SK-N-SH treated with all-trans-retinoic acid at 6 μM for 48 hours (cell line): ENCODE measurements at regions not wholly inside any gene's neighbourhood (a gene's known extent, or its start where the extent isn't known, plus 50 kb on each side); places are given as distances from the start of the nearest gene placed in this dataset.

Source experiments
- ATAC-seq: fragments of 200-7000 bp; cut with Tn5 transposase; 3 replicates; pipeline ENCODE4 v1.9.1; 2020; ENCODE audit warnings: mild to moderate bottlenecking, moderate library complexity
- ARNTL ChIP-seq: fragments of 450-650 bp; formaldehyde crosslinking; IDR thresholded peaks from 2 replicates; pipeline ENCODE4 v1.5.0; 2020; ENCODE audit warnings: low read depth, mild to moderate bottlenecking, moderate library complexity, borderline replicate concordance
- BACH2 ChIP-seq: fragments of 250-450 bp; sonication (Bioruptor Pico); IDR thresholded peaks from 2 replicates; pipeline ENCODE4 v1.9.0; 2021; ENCODE audit warnings: mild to moderate bottlenecking, borderline replicate concordance
- CSDC2 ChIP-seq: fragments of 250-450 bp; sonication (Bioruptor Pico); IDR thresholded peaks from 2 replicates; pipeline ENCODE4 v1.5.0; 2020; ENCODE audit warnings: mild to moderate bottlenecking, moderate library complexity
- ESRRG ChIP-seq: fragments of 250-450 bp; sonication (Bioruptor Pico); IDR thresholded peaks from 2 replicates; pipeline ENCODE4 v1.6.1; 2021; ENCODE audit warnings: mild to moderate bottlenecking
- ISL1 ChIP-seq: fragments of 250-450 bp; sonication (Bioruptor Pico); IDR thresholded peaks from 2 replicates; pipeline ENCODE4 v2.1.2; 2022; ENCODE audit warnings: mild to moderate bottlenecking, moderate library complexity
- OSR1 ChIP-seq: fragments of 250-450 bp; sonication (Bioruptor Pico); IDR thresholded peaks from 2 replicates; pipeline ENCODE4 v1.8.0; 2022; ENCODE audit warnings: moderate library complexity, mild to moderate bottlenecking, inconsistent platforms
- PPARA ChIP-seq: fragments of 250-450 bp; sonication (Bioruptor Pico); IDR thresholded peaks from 2 replicates; pipeline ENCODE4 v1.5.0; 2020; ENCODE audit warnings: mild to moderate bottlenecking, borderline replicate concordance
- RARB ChIP-seq: fragments of 250-450 bp; sonication (Bioruptor Pico); IDR thresholded peaks from 2 replicates; pipeline ENCODE4 v1.8.0; 2021; ENCODE audit warnings: mild to moderate bottlenecking, moderate library complexity
- SNAI2 ChIP-seq: fragments of 250-450 bp; sonication (Bioruptor Pico); IDR thresholded peaks from 2 replicates; pipeline ENCODE4 v1.5.0; 2020; ENCODE audit warnings: mild to moderate bottlenecking, moderate library complexity
- TCF4 ChIP-seq: fragments of 250-450 bp; sonication (Bioruptor Pico); IDR thresholded peaks from 2 replicates; pipeline ENCODE4 v1.8.0; 2021; ENCODE audit warnings: mild to moderate bottlenecking, moderate library complexity, borderline replicate concordance
- TOX ChIP-seq: fragments of 250-450 bp; sonication (Bioruptor Pico); IDR thresholded peaks from 2 replicates; pipeline ENCODE4 v1.8.0; 2021; ENCODE audit warnings: mild to moderate bottlenecking, moderate library complexity, borderline replicate concordance
- TSHZ2 ChIP-seq: fragments of 250-450 bp; sonication (Bioruptor Pico); IDR thresholded peaks from 2 replicates; pipeline ENCODE4 v1.5.0; 2020; ENCODE audit warnings: mild to moderate bottlenecking, moderate library complexity
- ZC3H10 ChIP-seq: fragments of 250-450 bp; sonication (Bioruptor Pico); IDR thresholded peaks from 2 replicates; pipeline ENCODE4 v1.5.1; 2021; ENCODE audit warnings: mild to moderate bottlenecking, moderate library complexity
- ZFP3 ChIP-seq: fragments of 250-450 bp; sonication (Bioruptor Pico); IDR thresholded peaks from 2 replicates; pipeline ENCODE4 v1.5.0; 2020; ENCODE audit warnings: mild to moderate bottlenecking, moderate library complexity
- ZFP30 ChIP-seq: fragments of 450-650 bp; formaldehyde crosslinking; IDR thresholded peaks from 2 replicates; pipeline ENCODE4 v1.5.0; 2022; ENCODE audit warnings: mild to moderate bottlenecking, moderate library complexity
- ZNF565 ChIP-seq: fragments of 450-650 bp; formaldehyde crosslinking; conservative IDR thresholded peaks from 2 replicates; pipeline ENCODE4 v1.5.0; 2020; ENCODE audit warnings: low read depth, mild to moderate bottlenecking, moderate library complexity
- ZNF70 ChIP-seq: fragments of 450-650 bp; formaldehyde crosslinking; IDR thresholded peaks from 2 replicates; pipeline ENCODE4 v1.5.0; 2020; ENCODE audit warnings: mild to moderate bottlenecking, moderate library complexity
- ZNF8 ChIP-seq: fragments of 450-650 bp; formaldehyde crosslinking; IDR thresholded peaks from 2 replicates; pipeline ENCODE4 v1.5.0; 2020; ENCODE audit warnings: mild to moderate bottlenecking, moderate library complexity
- TF ChIP-seq, protein P1 (sequence below): fragments of 250-450 bp; sonication (Bioruptor Pico); IDR thresholded peaks from 2 replicates; pipeline ENCODE4 v1.5.1; 2020; ENCODE audit warnings: low read depth, mild to moderate bottlenecking, moderate library complexity
- TF ChIP-seq, protein P2 (sequence below): fragments of 250-450 bp; sonication (Bioruptor Pico); IDR thresholded peaks from 2 replicates; pipeline ENCODE4 v1.8.0; 2021; ENCODE audit warnings: low read depth, mild to moderate bottlenecking, moderate library complexity, borderline replicate concordance
- TF ChIP-seq, protein P3 (sequence below): fragments of 250-450 bp; sonication (Bioruptor Pico); IDR thresholded peaks from 2 replicates; pipeline ENCODE4 v1.5.1; 2021; ENCODE audit warnings: mild to moderate bottlenecking, moderate library complexity

- TF ChIP-seq, protein P1, sequence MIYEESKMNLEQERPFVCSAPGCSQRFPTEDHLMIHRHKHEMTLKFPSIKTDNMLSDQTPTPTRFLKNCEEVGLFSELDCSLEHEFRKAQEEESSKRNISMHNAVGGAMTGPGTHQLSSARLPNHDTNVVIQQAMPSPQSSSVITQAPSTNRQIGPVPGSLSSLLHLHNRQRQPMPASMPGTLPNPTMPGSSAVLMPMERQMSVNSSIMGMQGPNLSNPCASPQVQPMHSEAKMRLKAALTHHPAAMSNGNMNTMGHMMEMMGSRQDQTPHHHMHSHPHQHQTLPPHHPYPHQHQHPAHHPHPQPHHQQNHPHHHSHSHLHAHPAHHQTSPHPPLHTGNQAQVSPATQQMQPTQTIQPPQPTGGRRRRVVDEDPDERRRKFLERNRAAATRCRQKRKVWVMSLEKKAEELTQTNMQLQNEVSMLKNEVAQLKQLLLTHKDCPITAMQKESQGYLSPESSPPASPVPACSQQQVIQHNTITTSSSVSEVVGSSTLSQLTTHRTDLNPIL = no peak
- TF ChIP-seq, protein P2, sequence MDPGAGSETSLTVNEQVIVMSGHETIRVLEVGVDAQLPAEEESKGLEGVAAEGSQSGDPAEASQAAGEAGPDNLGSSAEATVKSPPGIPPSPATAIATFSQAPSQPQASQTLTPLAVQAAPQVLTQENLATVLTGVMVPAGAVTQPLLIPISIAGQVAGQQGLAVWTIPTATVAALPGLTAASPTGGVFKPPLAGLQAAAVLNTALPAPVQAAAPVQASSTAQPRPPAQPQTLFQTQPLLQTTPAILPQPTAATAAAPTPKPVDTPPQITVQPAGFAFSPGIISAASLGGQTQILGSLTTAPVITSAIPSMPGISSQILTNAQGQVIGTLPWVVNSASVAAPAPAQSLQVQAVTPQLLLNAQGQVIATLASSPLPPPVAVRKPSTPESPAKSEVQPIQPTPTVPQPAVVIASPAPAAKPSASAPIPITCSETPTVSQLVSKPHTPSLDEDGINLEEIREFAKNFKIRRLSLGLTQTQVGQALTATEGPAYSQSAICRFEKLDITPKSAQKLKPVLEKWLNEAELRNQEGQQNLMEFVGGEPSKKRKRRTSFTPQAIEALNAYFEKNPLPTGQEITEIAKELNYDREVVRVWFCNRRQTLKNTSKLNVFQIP (CRISPR knock-in tag) = no peak
- TF ChIP-seq ESRRG (CRISPR knock-in tag) (no peak), OSR1 (CRISPR knock-in tag) (no peak), SNAI2 (CRISPR knock-in tag) (no peak), ZNF565 (CRISPR knock-in tag) (no peak), TOX (CRISPR knock-in tag) (no peak), BACH2 (CRISPR knock-in tag) (no peak), CSDC2 (CRISPR knock-in tag) (no peak), ARNTL (no peak), ZFP30 (CRISPR knock-in tag) (no peak)
Measured at GRCh38 chr5:3182133-3182876, 413.3 kb upstream of the IRX1 start (continued).

DNA sequence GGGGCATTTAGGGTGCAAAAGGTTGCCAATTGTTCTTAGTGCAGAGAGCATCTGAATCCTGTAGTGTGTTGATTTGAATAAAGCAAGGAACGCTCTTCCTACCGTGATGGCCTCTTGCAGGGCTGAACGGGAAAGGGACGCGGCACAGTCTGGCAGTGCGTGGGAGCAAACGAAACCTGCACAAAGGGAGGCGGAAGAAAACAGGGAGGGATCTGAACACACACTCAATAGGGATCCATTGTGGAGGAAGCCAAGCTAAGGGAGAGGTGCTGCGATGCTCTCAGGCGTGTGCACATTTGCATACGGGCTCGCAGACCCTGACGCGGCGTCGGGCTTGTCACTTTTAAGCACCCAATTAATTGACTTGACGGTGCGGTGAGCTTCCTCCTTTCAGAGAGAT, 414.0 kb upstream of the IRX1 start:
- no peak for TF ChIP-seq ZFP30 (CRISPR knock-in tag)
- TF ChIP-seq, protein P2 (CRISPR knock-in tag) = no peak
- TF ChIP-seq ISL1 (CRISPR knock-in tag) = no peak
- TF ChIP-seq OSR1 (CRISPR knock-in tag) = no peak
- TF ChIP-seq TSHZ2 (CRISPR knock-in tag) = no peak
- TF ChIP-seq, all 23 proteins: peak for 0
- no peak for ATAC-seq

- TF ChIP-seq ZFP30 (CRISPR knock-in tag) (no peak), ZNF70 (CRISPR knock-in tag) (no peak), TOX (CRISPR knock-in tag) (no peak), ZFP3 (CRISPR knock-in tag) (no peak), CSDC2 (CRISPR knock-in tag) (no peak), RARB (CRISPR knock-in tag) (no peak), ZC3H10 (CRISPR knock-in tag) (no peak), ESRRG (CRISPR knock-in tag) (no peak), TCF4 (CRISPR knock-in tag) (no peak), PPARA (no peak), ISL1 (CRISPR knock-in tag) (no peak), ZNF8 (CRISPR knock-in tag) (no peak)
- TF ChIP-seq, protein P3, sequence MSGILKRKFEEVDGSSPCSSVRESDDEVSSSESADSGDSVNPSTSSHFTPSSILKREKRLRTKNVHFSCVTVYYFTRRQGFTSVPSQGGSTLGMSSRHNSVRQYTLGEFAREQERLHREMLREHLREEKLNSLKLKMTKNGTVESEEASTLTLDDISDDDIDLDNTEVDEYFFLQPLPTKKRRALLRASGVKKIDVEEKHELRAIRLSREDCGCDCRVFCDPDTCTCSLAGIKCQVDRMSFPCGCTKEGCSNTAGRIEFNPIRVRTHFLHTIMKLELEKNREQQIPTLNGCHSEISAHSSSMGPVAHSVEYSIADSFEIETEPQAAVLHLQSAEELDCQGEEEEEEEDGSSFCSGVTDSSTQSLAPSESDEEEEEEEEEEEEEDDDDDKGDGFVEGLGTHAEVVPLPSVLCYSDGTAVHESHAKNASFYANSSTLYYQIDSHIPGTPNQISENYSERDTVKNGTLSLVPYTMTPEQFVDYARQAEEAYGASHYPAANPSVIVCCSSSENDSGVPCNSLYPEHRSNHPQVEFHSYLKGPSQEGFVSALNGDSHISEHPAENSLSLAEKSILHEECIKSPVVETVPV = no peak
- TF ChIP-seq, protein P1 = no peak
- ATAC-seq = no peak
Measured at GRCh38 chr5:3180636-3181035, 415.0 kb upstream of the IRX1 start.
